ENCODE measurements at regions not wholly inside any gene's neighbourhood (a gene's known extent, or its start where the extent isn't known, plus 50 kb on each side); places are given as distances from the start of the nearest gene placed in this dataset.

DNA sequence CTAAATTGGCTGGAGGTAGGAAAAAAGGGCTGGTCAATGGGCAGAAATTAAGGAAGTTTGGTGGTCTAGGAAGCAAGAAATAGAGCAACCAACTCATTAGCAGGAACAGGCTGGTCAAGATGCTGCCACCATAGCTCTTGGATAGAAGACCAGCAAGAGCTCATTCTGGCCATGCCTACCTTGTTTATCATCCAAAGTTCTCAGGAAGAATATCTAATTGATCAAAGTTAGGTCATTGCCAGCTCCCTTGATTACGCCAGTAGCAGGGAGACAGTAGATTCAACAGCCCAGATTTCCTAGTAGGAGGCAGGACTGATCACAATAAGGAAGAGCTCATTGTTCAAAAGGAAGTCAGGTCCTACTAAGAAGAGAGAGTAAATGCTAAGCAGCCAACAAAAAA, 370.2 kb downstream of the GPATCH2 start:
- WGBS (ENCODE audit: missing lambda C conversion rate), result 0% methylated on average over 1 of the region's 1 CpG
- DNase-seq (ENCODE audit: low read depth in 1 of 2, low spot score in 1 of 2), result no peak
- no peak for FAIRE-seq
- Histone ChIP-seq H3K4me1 (no peaks in the 10 kb centered on the region), H3K27ac (no peak overlapping the region), H3K4me2 (no peak overlapping the region), H3K4me3 (no peak overlapping the region), H3K9me3 (no peaks in the 10 kb centered on the region)
- ChIA-PET POLR2A (no interaction called here), CTCF (no interaction called here)
- TF ChIP-seq HDAC2 (IDR thresholded peaks at IDR 0.05) (no peak), KDM5A (IDR thresholded peaks at IDR 0.05) (no peak)
- ATAC-seq, result no peak

- ATAC-seq (no peak), FAIRE-seq (no peak), DNase-seq (ENCODE audit: low read depth in 1 of 2, low spot score in 1 of 2) (no peak)
- H3K4me2 ChIP-seq, result no peak overlapping the region
- no peaks in the 10 kb centered on the region for H3K9me3 ChIP-seq
- CTCF ChIA-PET, result no interaction called here
- no peak overlapping the region for H3K27ac ChIP-seq
- POLR2A ChIA-PET, result no interaction called here
- no peak overlapping the region for H3K4me3 ChIP-seq
- no peaks in the 10 kb centered on the region for H3K4me1 ChIP-seq
- no peak for TF ChIP-seq NPAS2 (CRISPR knock-in tag; IDR thresholded peaks at IDR 0.05; ENCODE audit: borderline replicate concordance)
- TF ChIP-seq BHLHE40 (IDR thresholded peaks at IDR 0.05; ENCODE audit: low read depth, low read length), result no peak
- TF ChIP-seq EHF (CRISPR knock-in tag; IDR thresholded peaks at IDR 0.05), result no peak
- TF ChIP-seq, protein P1, sequence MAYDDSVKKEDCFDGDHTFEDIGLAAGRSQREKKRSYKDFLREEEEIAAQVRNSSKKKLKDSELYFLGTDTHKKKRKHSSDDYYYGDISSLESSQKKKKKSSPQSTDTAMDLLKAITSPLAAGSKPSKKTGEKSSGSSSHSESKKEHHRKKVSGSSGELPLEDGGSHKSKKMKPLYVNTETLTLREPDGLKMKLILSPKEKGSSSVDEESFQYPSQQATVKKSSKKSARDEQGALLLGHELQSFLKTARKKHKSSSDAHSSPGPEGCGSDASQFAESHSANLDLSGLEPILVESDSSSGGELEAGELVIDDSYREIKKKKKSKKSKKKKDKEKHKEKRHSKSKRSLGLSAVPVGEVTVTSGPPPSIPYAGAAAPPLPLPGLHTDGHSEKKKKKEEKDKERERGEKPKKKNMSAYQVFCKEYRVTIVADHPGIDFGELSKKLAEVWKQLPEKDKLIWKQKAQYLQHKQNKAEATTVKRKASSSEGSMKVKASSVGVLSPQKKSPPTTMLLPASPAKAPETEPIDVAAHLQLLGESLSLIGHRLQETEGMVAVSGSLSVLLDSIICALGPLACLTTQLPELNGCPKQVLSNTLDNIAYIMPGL (CRISPR knock-in tag; IDR thresholded peaks at IDR 0.05; ENCODE audit: borderline replicate concordance), result no peak
- no peak for TF ChIP-seq ATOH8 (CRISPR knock-in tag; IDR thresholded peaks at IDR 0.05; ENCODE audit: low read depth)
- TF ChIP-seq ESRRA (IDR thresholded peaks at IDR 0.05; ENCODE audit: borderline replicate concordance, low read length), result no peak
- no peak for TF ChIP-seq MYC (IDR thresholded peaks at IDR 0.05; ENCODE audit: borderline replicate concordance, low read length)
These were observed 376.9 kb downstream of the GPATCH2 start for GRCh38 chr1:217253985-217254384.

GRCh38 chr1:217253351-217253750, 377.5 kb downstream of the GPATCH2 start:
- CTCF ChIA-PET, result no interaction called here
- TF ChIP-seq HOXB5 (CRISPR knock-in tag; IDR thresholded peaks at IDR 0.05) (no peak), NPAS2 (CRISPR knock-in tag; IDR thresholded peaks at IDR 0.05; ENCODE audit: borderline replicate concordance) (no peak), CBX2 (IDR thresholded peaks at IDR 0.05; ENCODE audit: borderline replicate concordance, low read depth) (no peak), FOSB (CRISPR knock-in tag; IDR thresholded peaks at IDR 0.05) (no peak), CEBPB (IDR thresholded peaks at IDR 0.05) (no peak), SREBF2 (IDR thresholded peaks at IDR 0.05) (no peak), HOXA7 (CRISPR knock-in tag; IDR thresholded peaks at IDR 0.05) (no peak), RAD21 (conservative IDR thresholded peaks at IDR 0.05 in 1 of 2, IDR thresholded peaks at IDR 0.05 in 1 of 2) (no peak)
- TF ChIP-seq, protein P1 (CRISPR knock-in tag; IDR thresholded peaks at IDR 0.05; ENCODE audit: borderline replicate concordance), result no peak
- TF ChIP-seq, protein P2, sequence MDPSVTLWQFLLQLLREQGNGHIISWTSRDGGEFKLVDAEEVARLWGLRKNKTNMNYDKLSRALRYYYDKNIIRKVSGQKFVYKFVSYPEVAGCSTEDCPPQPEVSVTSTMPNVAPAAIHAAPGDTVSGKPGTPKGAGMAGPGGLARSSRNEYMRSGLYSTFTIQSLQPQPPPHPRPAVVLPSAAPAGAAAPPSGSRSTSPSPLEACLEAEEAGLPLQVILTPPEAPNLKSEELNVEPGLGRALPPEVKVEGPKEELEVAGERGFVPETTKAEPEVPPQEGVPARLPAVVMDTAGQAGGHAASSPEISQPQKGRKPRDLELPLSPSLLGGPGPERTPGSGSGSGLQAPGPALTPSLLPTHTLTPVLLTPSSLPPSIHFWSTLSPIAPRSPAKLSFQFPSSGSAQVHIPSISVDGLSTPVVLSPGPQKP (IDR thresholded peaks at IDR 0.05; ENCODE audit: low read depth, low read length), result no peak
- Histone ChIP-seq H3K9me3 (no peaks in the 10 kb centered on the region), H3K4me2 (no peak overlapping the region), H3K4me3 (no peak overlapping the region), H3K27ac (no peak overlapping the region), H3K4me1 (no peaks in the 10 kb centered on the region)
- ATAC-seq (no peak), FAIRE-seq (no peak), DNase-seq (ENCODE audit: low read depth in 1 of 2, low spot score in 1 of 2) (no peak)
- WGBS (ENCODE audit: missing lambda C conversion rate), result 55% methylated on average over 2 of the region's 2 CpGs
- POLR2A ChIA-PET, result no interaction called here

Measured in A549 (cell line).